ENCODE measurements at regions not wholly inside any gene's neighbourhood (a gene's known extent, or its start where the extent isn't known, plus 50 kb on each side); places are given as distances from the start of the nearest gene placed in this dataset.

DNA sequence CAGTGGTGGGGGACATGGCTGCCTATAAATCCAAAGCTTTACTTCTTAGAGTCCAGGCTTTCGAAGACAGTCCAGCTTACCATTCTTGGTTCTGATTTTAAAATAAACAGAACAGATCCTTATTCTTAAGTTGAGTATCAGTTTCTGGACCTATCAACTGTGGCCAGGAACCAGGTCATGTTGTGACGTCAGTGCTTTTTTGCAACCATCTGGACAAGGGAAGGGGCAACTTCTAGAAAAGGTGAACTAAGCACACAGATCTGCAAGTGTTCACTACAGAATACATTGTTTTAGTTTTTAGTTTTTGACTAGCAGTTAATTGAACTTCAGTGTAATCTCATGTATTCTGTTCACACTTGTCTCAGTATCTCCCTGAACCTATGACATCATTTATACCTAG lies 326.0 kb upstream of the MGAT5 start:
- Histone ChIP-seq H3K27ac (ENCODE audit: control insufficient read depth, insufficient read depth) (no peak overlapping the region), H3K9ac (ENCODE audit: control insufficient read depth, insufficient read depth, low read length) (no peak overlapping the region), H3K9me3 (replicated peaks; ENCODE audit: control insufficient read depth, insufficient read depth, low read length) (no peaks in the 10 kb centered on the region), H3K79me2 (ENCODE audit: control insufficient read depth, insufficient read depth, low read length) (no peaks in the 10 kb centered on the region), H2AFZ (ENCODE audit: control insufficient read depth, low read depth, low read length) (no peak overlapping the region), H4K20me1 (ENCODE audit: control insufficient read depth, insufficient read depth) (no peaks in the 10 kb centered on the region), H3K4me3 (no peak overlapping the region), H3K27me3 (replicated peaks in 1 of 2; ENCODE audit: control insufficient read depth in 2 of 2, insufficient read depth in 2 of 2, low read length in 1 of 2) (no peaks in the 10 kb centered on the region; a peak in 1 of 4 replicates), H3K36me3 (ENCODE audit: control insufficient read depth in 2 of 2, insufficient read depth in 2 of 2, low read length in 1 of 2) (no peaks in the 10 kb centered on the region), H3K4me2 (ENCODE audit: control insufficient read depth, insufficient read depth) (no peak overlapping the region), H3K4me1 (ENCODE audit: control insufficient read depth, insufficient read depth, low read length) (no peaks in the 10 kb centered on the region)
- ChIA-PET SMC1A (ENCODE audit: uncharacterized antibody, unreplicated experiment) (interaction anchor here (0.9 kb wide), 1 partner anchor 24 kb away, joined by 3 read pairs; no protein-coding TSS in a partner anchor), POLR2A (no interaction called here), RAD21 (ENCODE audit: unreplicated experiment) (no interaction called here), CTCF (interaction anchor here (0.8 kb wide), 1 partner anchor 528 kb away, joined by 3 read pairs; no protein-coding TSS in a partner anchor)
- TF ChIP-seq, protein P1, sequence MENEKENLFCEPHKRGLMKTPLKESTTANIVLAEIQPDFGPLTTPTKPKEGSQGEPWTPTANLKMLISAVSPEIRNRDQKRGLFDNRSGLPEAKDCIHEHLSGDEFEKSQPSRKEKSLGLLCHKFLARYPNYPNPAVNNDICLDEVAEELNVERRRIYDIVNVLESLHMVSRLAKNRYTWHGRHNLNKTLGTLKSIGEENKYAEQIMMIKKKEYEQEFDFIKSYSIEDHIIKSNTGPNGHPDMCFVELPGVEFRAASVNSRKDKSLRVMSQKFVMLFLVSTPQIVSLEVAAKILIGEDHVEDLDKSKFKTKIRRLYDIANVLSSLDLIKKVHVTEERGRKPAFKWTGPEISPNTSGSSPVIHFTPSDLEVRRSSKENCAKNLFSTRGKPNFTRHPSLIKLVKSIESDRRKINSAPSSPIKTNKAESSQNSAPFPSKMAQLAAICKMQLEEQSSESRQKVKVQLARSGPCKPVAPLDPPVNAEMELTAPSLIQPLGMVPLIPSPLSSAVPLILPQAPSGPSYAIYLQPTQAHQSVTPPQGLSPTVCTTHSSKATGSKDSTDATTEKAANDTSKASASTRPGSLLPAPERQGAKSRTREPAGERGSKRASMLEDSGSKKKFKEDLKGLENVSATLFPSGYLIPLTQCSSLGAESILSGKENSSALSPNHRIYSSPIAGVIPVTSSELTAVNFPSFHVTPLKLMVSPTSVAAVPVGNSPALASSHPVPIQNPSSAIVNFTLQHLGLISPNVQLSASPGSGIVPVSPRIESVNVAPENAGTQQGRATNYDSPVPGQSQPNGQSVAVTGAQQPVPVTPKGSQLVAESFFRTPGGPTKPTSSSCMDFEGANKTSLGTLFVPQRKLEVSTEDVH (IDR thresholded peaks at IDR 0.05; ENCODE audit: low read depth, partially characterized antibody) = no peak
- TF ChIP-seq MYC (IDR thresholded peaks at IDR 0.05; ENCODE audit: insufficient read depth, insufficient read length, insufficient replicate concordance, low read length, severe bottlenecking) (no peak), PRDM15 (CRISPR knock-in tag; IDR thresholded peaks at IDR 0.05) (no peak), NFYA (IDR thresholded peaks at IDR 0.05; ENCODE audit: borderline replicate concordance, low read depth, low read length) (no peak), YBX1 (IDR thresholded peaks at IDR 0.05) (no peak), JUND (IDR thresholded peaks at IDR 0.05; ENCODE audit: low read depth, low read length) (no peak), SREBF2 (IDR thresholded peaks at IDR 0.05; ENCODE audit: low read length) (no peak), SIX5 (IDR thresholded peaks at IDR 0.05; ENCODE audit: low read depth, low read length, severe bottlenecking) (no peak), BACH1 (IDR thresholded peaks at IDR 0.05; ENCODE audit: borderline replicate concordance) (no peak), BMI1 (IDR thresholded peaks at IDR 0.05; ENCODE audit: borderline replicate concordance) (no peak), DPF2 (IDR thresholded peaks at IDR 0.05) (no peak)
- TF ChIP-seq, protein P2, sequence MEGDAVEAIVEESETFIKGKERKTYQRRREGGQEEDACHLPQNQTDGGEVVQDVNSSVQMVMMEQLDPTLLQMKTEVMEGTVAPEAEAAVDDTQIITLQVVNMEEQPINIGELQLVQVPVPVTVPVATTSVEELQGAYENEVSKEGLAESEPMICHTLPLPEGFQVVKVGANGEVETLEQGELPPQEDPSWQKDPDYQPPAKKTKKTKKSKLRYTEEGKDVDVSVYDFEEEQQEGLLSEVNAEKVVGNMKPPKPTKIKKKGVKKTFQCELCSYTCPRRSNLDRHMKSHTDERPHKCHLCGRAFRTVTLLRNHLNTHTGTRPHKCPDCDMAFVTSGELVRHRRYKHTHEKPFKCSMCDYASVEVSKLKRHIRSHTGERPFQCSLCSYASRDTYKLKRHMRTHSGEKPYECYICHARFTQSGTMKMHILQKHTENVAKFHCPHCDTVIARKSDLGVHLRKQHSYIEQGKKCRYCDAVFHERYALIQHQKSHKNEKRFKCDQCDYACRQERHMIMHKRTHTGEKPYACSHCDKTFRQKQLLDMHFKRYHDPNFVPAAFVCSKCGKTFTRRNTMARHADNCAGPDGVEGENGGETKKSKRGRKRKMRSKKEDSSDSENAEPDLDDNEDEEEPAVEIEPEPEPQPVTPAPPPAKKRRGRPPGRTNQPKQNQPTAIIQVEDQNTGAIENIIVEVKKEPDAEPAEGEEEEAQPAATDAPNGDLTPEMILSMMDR (IDR thresholded peaks at IDR 0.05 in 2 of 3, conservative IDR thresholded peaks at IDR 0.05 in 1 of 3; ENCODE audit: control insufficient read depth in 2 of 3, extremely low read depth in 1 of 3, insufficient read depth in 1 of 3, low read depth in 3 of 3, low read length in 3 of 3) = no peak
- DNase-seq (ENCODE audit: low read depth, low spot score) = no peak
- 16% methylated on average over 2 of the region's 2 CpGs for WGBS (ENCODE audit: insufficient coverage, insufficient replicate concordance, low lambda C conversion rate, missing lambda C conversion rate)
- no peak for FAIRE-seq
- no TSS peak for BruUV-seq (replicated peaks)
- intact Hi-C loops (cut with micrococcal nuclease; ENCODE audit: unreplicated experiment) = no loop called here
- in situ Hi-C loops (cut with MboI) = no loop called here
- ATAC-seq = no peak

Data from GM12878 (cell line).